ENCODE measurements at regions not wholly inside any gene's neighbourhood (a gene's known extent, or its start where the extent isn't known, plus 50 kb on each side); places are given as distances from the start of the nearest gene placed in this dataset.

- H3K27me3 ChIP-seq (ENCODE audit: control insufficient read depth in 2 of 2, insufficient read depth in 2 of 2, low read length in 2 of 2): no peaks in the 10 kb centered on the region
- TF ChIP-seq, protein P1, sequence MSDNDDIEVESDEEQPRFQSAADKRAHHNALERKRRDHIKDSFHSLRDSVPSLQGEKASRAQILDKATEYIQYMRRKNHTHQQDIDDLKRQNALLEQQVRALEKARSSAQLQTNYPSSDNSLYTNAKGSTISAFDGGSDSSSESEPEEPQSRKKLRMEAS (IDR thresholded peaks at IDR 0.05; ENCODE audit: insufficient read depth, insufficient read length): no peak
- intact Hi-C loops (cut with micrococcal nuclease) (no loop called here), dilution Hi-C loops (cut with MboI; ENCODE audit: extremely low pct_ligation_motif_present, low sequenced_read_pairs) (no loop called here)
- FAIRE-seq (no peak), DNase-seq (ENCODE audit: low read depth, low spot score) (no peak)
- no peaks in the 10 kb centered on the region for H3K36me3 ChIP-seq (ENCODE audit: control insufficient read depth in 2 of 2, extremely low read depth in 1 of 2, insufficient read depth in 2 of 2, low read length in 2 of 2)
- no peak overlapping the region for H3K9ac ChIP-seq (replicated peaks; ENCODE audit: extremely low read depth, insufficient read depth, low read length)
- ChIA-PET POLR2A (no interaction called here), CTCF (no interaction called here)
- no peak overlapping the region for H3K27ac ChIP-seq (ENCODE audit: insufficient read depth, low read depth, low read length)
- H3K79me2 ChIP-seq (ENCODE audit: control insufficient read depth, insufficient read depth, low read length): no peaks in the 10 kb centered on the region
- H3K4me1 ChIP-seq (ENCODE audit: control insufficient read depth, extremely low read depth, insufficient read depth, low read length): no peaks in the 10 kb centered on the region
- no peak overlapping the region for H2AFZ ChIP-seq (ENCODE audit: low read depth, low read length)
- no peaks in the 10 kb centered on the region for H3K9me1 ChIP-seq (replicated peaks; ENCODE audit: control insufficient read depth, extremely low read depth, insufficient read depth, low read length)
- no TSS peak for BruUV-seq (replicated peaks)
- no peaks in the 10 kb centered on the region for H3K9me3 ChIP-seq (replicated peaks; ENCODE audit: control insufficient read depth, insufficient read depth, low read length)
- no peak overlapping the region for H3K4me2 ChIP-seq (ENCODE audit: insufficient read depth, low read length)
- H4K20me1 ChIP-seq (replicated peaks; ENCODE audit: control insufficient read depth, extremely low read depth, insufficient read depth, low read length): no peaks in the 10 kb centered on the region
- H3K4me3 ChIP-seq (replicated peaks in 1 of 3; ENCODE audit: insufficient read depth in 1 of 3, low read depth in 1 of 3, low read length in 3 of 3): no peak overlapping the region
Observed at GRCh38 chr4:36692586-36692985, 411.2 kb downstream of the DTHD1 start.

DNA sequence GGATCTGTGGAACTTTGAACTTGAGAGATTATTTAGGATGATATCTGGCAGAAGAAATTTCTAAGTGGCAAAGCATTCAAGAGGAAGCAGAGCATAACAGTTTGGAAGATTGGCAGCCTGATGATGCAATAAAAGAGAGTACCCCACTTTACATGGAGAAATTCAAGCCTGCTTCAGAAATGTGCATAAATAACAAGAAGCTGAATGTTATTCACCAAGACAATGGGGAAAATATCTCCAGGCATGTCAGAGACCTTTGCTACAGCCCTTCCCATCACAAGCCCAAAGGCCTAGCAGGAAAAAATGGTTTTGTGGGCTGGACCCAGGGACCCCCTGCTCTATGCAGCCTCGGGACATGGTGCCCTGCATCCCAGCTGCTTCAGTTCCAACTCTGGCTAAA is 420.8 kb downstream of the DTHD1 start:
- ChIA-PET POLR2A (no interaction called here), CTCF (no interaction called here)
- no peaks in the 10 kb centered on the region for H4K20me1 ChIP-seq (replicated peaks; ENCODE audit: control insufficient read depth, extremely low read depth, insufficient read depth, low read length)
- H3K4me2 ChIP-seq (ENCODE audit: insufficient read depth, low read length): no peak overlapping the region
- H3K79me2 ChIP-seq (ENCODE audit: control insufficient read depth, insufficient read depth, low read length): no peaks in the 10 kb centered on the region
- no peaks in the 10 kb centered on the region for H3K36me3 ChIP-seq (ENCODE audit: control insufficient read depth in 2 of 2, extremely low read depth in 1 of 2, insufficient read depth in 2 of 2, low read length in 2 of 2)
- FAIRE-seq: no peak
- no peaks in the 10 kb centered on the region for H3K27me3 ChIP-seq (ENCODE audit: control insufficient read depth in 2 of 2, insufficient read depth in 2 of 2, low read length in 2 of 2)
- no peak overlapping the region for H3K4me3 ChIP-seq (replicated peaks in 1 of 3; ENCODE audit: insufficient read depth in 1 of 3, low read depth in 1 of 3, low read length in 3 of 3)
- H3K9ac ChIP-seq (replicated peaks; ENCODE audit: extremely low read depth, insufficient read depth, low read length): no peak overlapping the region
- no peak for TF ChIP-seq GATA2 (IDR thresholded peaks at IDR 0.05; ENCODE audit: insufficient read depth, insufficient read length, low read depth, low read length)
- no peak for TF ChIP-seq FOS (IDR thresholded peaks at IDR 0.05; ENCODE audit: borderline replicate concordance, insufficient read depth, low read length)
- TF ChIP-seq, protein P1 (IDR thresholded peaks at IDR 0.05; ENCODE audit: insufficient read depth, insufficient read length): no peak
- no peak for TF ChIP-seq EZH2 (IDR thresholded peaks at IDR 0.05; ENCODE audit: borderline replicate concordance, low read depth, low read length, severe bottlenecking)
- TF ChIP-seq POLR2A (IDR thresholded peaks at IDR 0.05; ENCODE audit: low read depth, low read length): no peak
- no peak for TF ChIP-seq CTCF (IDR thresholded peaks at IDR 0.05; ENCODE audit: extremely low read depth in 1 of 2, insufficient read depth in 1 of 2, low read depth in 1 of 2, low read length in 2 of 2)
- TF ChIP-seq JUN (IDR thresholded peaks at IDR 0.05; ENCODE audit: borderline replicate concordance, insufficient read depth, insufficient read length, low read depth): no peak
- TF ChIP-seq POLR2AphosphoS5 (IDR thresholded peaks at IDR 0.05; ENCODE audit: insufficient read depth, low read depth, low read length): no peak
- no peak for TF ChIP-seq MYC (IDR thresholded peaks at IDR 0.05; ENCODE audit: low read depth, low read length)
- no peak overlapping the region for H2AFZ ChIP-seq (ENCODE audit: low read depth, low read length)
- H3K9me1 ChIP-seq (replicated peaks; ENCODE audit: control insufficient read depth, extremely low read depth, insufficient read depth, low read length): no peaks in the 10 kb centered on the region
- dilution Hi-C loops (cut with MboI; ENCODE audit: extremely low pct_ligation_motif_present, low sequenced_read_pairs): no loop called here
- H3K4me1 ChIP-seq (ENCODE audit: control insufficient read depth, extremely low read depth, insufficient read depth, low read length): no peaks in the 10 kb centered on the region
- no peak overlapping the region for H3K27ac ChIP-seq (ENCODE audit: insufficient read depth, low read depth, low read length)
- DNase-seq (ENCODE audit: low read depth, low spot score): no peak
- BruUV-seq (replicated peaks): no TSS peak
- intact Hi-C loops (cut with micrococcal nuclease): no loop called here
- peaks cover 3% of the 10 kb centered on the region for H3K9me3 ChIP-seq (replicated peaks; ENCODE audit: control insufficient read depth, insufficient read depth, low read length)
